IMR-90 (cell line): ENCODE measurements at regions not wholly inside any gene's neighbourhood (a gene's known extent, or its start where the extent isn't known, plus 50 kb on each side); places are given as distances from the start of the nearest gene placed in this dataset.

Experiments used
- ATAC-seq: fragments of 200-7000 bp; cut with Tn5 transposase; 2 replicates; pipeline ENCODE4 v1.9.1; 2020; ENCODE audit warnings: low read depth, mild to moderate bottlenecking, moderate library complexity
- BruUV-seq: library from RNA; stranded (reverse); fragments of 400-500 nt; replicated peaks from 2 replicates; lab custom pipeline; 2021; lab: Mats Ljungman, UMichigan
- CTCF ChIA-PET: fragments of 300-600 bp; formaldehyde crosslinking; extraction: SDS; loops from one replicate; lab custom pipeline; 2021; ENCODE audit warnings: antibody characterized with exemption; lab: Yijun Ruan, JAX
- POLR2A ChIA-PET: fragments of 300-600 bp; sonication (Branson Sonifier 250); formaldehyde crosslinking; loops from one replicate; lab custom pipeline; 2022; ENCODE audit warnings: antibody characterized with exemption; ENCODE audit not compliant: unreplicated experiment; lab: Charles Lee
- DNase-seq: peaks from one replicate; pipeline ENCODE4 v3.0.0; 2013
- H2AFZ ChIP-seq: replicated peaks from 2 replicates; pipeline ENCODE3; 2013; ENCODE audit warnings: low read length, mild to moderate bottlenecking; ENCODE audit not compliant: poor library complexity
- H2AK5ac ChIP-seq: 2 replicates; pipeline ENCODE4 v1.6.1; 2013; ENCODE audit warnings: low read depth, low read length, inconsistent platforms
- H2AK9ac ChIP-seq: replicated peaks from 2 replicates; pipeline ENCODE3; 2013; ENCODE audit warnings: mild to moderate bottlenecking, low read depth, low read length, moderate library complexity; ENCODE audit not compliant: poor library complexity
- H2BK120ac ChIP-seq: 2 replicates; pipeline ENCODE4 v1.6.1; 2013; ENCODE audit warnings: low read depth, low read length, inconsistent platforms
- H2BK15ac ChIP-seq: 3 replicates; pipeline ENCODE4 v1.6.1; 2013; ENCODE audit warnings: low read depth, low read length, inconsistent platforms
- H2BK20ac ChIP-seq: 2 replicates; pipeline ENCODE4 v1.6.1; 2013; ENCODE audit warnings: low read depth, mild to moderate bottlenecking, inconsistent platforms, low read length, moderate library complexity
- H2BK5ac ChIP-seq: 2 replicates; pipeline ENCODE4 v1.6.1; 2013; ENCODE audit warnings: mild to moderate bottlenecking, low read depth, low read length, inconsistent platforms; ENCODE audit not compliant: poor library complexity, severe bottlenecking
- H3K14ac ChIP-seq: replicated peaks from 2 replicates; pipeline ENCODE4 v1.6.1; 2013; ENCODE audit warnings: low read depth, low read length, inconsistent platforms
- H3K18ac ChIP-seq: 2 replicates; pipeline ENCODE4 v1.6.1; 2013; ENCODE audit warnings: low read depth, low read length, control low read depth
- H3K23ac ChIP-seq: 2 replicates; pipeline ENCODE4 v1.6.1; 2013; ENCODE audit warnings: low read depth, low read length, inconsistent platforms
- H3K27ac ChIP-seq: 2 replicates; pipeline ENCODE4 v1.5.1; 2013; ENCODE audit warnings: mild to moderate bottlenecking, control low read depth, low read length; ENCODE audit not compliant: insufficient read depth
- H3K27me3 ChIP-seq: 2 replicates; pipeline ENCODE4 v1.6.1; 2013; ENCODE audit warnings: low read length; ENCODE audit not compliant: control insufficient read depth, insufficient read depth
- H3K36me3 ChIP-seq: 2 replicates; pipeline ENCODE4 v1.6.1; 2013; ENCODE audit warnings: low read length, mixed read lengths; ENCODE audit not compliant: control insufficient read depth, insufficient read depth
- H3K4ac ChIP-seq: 2 replicates; pipeline ENCODE4 v1.6.1; 2013; ENCODE audit warnings: low read depth, low read length, inconsistent platforms
- H3K4me1 ChIP-seq: 2 replicates; pipeline ENCODE4 v1.6.1; 2013; ENCODE audit warnings: low read length, mixed read lengths; ENCODE audit not compliant: control insufficient read depth, insufficient read depth
- H3K4me2 ChIP-seq: 2 replicates; pipeline ENCODE4 v1.6.1; 2013; ENCODE audit warnings: low read depth, mild to moderate bottlenecking, control low read depth, low read length, moderate library complexity
- H3K4me3 ChIP-seq: 2 replicates; pipeline ENCODE4 v1.5.1; 2013; ENCODE audit warnings: low read depth, mild to moderate bottlenecking, control low read depth, low read length, moderate library complexity; ENCODE audit not compliant: insufficient read depth
- H3K56ac ChIP-seq: 2 replicates; pipeline ENCODE4 v1.6.1; 2013; ENCODE audit warnings: low read length, inconsistent platforms; ENCODE audit not compliant: insufficient read depth; ENCODE audit errors: extremely low read depth
- H3K79me1 ChIP-seq, 2 experiments: 2 replicates each; pipeline ENCODE4 v1.6.1; 2013; ENCODE audit warnings: low read length in 2 of 2, inconsistent platforms in 1 of 2, low read depth in 1 of 2
- H3K9ac ChIP-seq: 2 replicates; pipeline ENCODE4 v1.6.1; 2013; ENCODE audit warnings: low read depth, low read length, control low read depth
- H3K9me1 ChIP-seq: 2 replicates; pipeline ENCODE4 v1.6.1; 2013; ENCODE audit warnings: low read length, inconsistent platforms; ENCODE audit not compliant: insufficient read depth
- H3K9me3 ChIP-seq: 2 replicates; pipeline ENCODE4 v1.6.1; 2013; ENCODE audit warnings: low read length; ENCODE audit not compliant: control insufficient read depth, insufficient read depth
- H4K20me1 ChIP-seq: 2 replicates; pipeline ENCODE4 v1.6.1; 2013; ENCODE audit warnings: low read length, inconsistent platforms; ENCODE audit not compliant: insufficient read depth
- H4K5ac ChIP-seq: 2 replicates; pipeline ENCODE4 v1.6.1; 2013; ENCODE audit warnings: mild to moderate bottlenecking, low read depth, low read length, control low read depth
- H4K8ac ChIP-seq, 2 experiments: 2 replicates each; pipeline ENCODE4 v1.6.1; 2013; ENCODE audit warnings: low read depth in 2 of 2, low read length in 2 of 2, control low read depth in 1 of 2, inconsistent platforms in 1 of 2
- H4K91ac ChIP-seq: 2 replicates; pipeline ENCODE4 v1.6.1; 2013; ENCODE audit warnings: low read depth, low read length, inconsistent platforms; ENCODE audit not compliant: insufficient read depth
- BHLHE40 ChIP-seq: fragments of 150-350 bp; IDR thresholded peaks from 2 replicates; pipeline ENCODE4 v1.6.1; 2016; ENCODE audit warnings: mild to moderate bottlenecking, low read depth, low read length
- CEBPB ChIP-seq: IDR thresholded peaks from 2 replicates; pipeline ENCODE4 v1.6.1; 2012; ENCODE audit warnings: low read depth, low read length, improper control_type of control experiment
- CHD1 ChIP-seq: IDR thresholded peaks from 2 replicates; pipeline ENCODE4 v1.6.1; 2012; ENCODE audit warnings: low read depth, low read length, improper control_type of control experiment
- CTCF ChIP-seq: conservative IDR thresholded peaks from 2 replicates; pipeline ENCODE4 v1.5.1; 2012; ENCODE audit warnings: mild to moderate bottlenecking, low read depth, low read length, improper control_type of control experiment
- FOS ChIP-seq: fragments of 150-350 bp; IDR thresholded peaks from 2 replicates; pipeline ENCODE4 v1.6.1; 2016; ENCODE audit warnings: low read depth, low read length
- MAFK ChIP-seq: IDR thresholded peaks from 2 replicates; pipeline ENCODE4 v1.6.1; 2012; ENCODE audit warnings: low read depth, low read length, improper control_type of control experiment
- MAZ ChIP-seq: IDR thresholded peaks from 2 replicates; pipeline ENCODE4 v1.6.1; 2012; ENCODE audit warnings: low read depth, mild to moderate bottlenecking, low read length, improper control_type of control experiment, moderate library complexity, borderline replicate concordance
- MXI1 ChIP-seq: IDR thresholded peaks from 2 replicates; pipeline ENCODE4 v1.6.1; 2012; ENCODE audit warnings: low read depth, mild to moderate bottlenecking, low read length, moderate library complexity, borderline replicate concordance
- NFE2L2 ChIP-seq: fragments of 150-350 bp; IDR thresholded peaks from 2 replicates; pipeline ENCODE4 v1.6.1; 2016; ENCODE audit warnings: low read depth, mild to moderate bottlenecking, low read length
- POLR2A ChIP-seq: IDR thresholded peaks from 2 replicates; pipeline ENCODE4 v1.6.1; 2012; ENCODE audit warnings: mild to moderate bottlenecking, low read depth, low read length
- RAD21 ChIP-seq: IDR thresholded peaks from 2 replicates; pipeline ENCODE4 v1.6.1; 2012; ENCODE audit warnings: low read length, improper control_type of control experiment
- RCOR1 ChIP-seq: IDR thresholded peaks from 2 replicates; pipeline ENCODE4 v1.6.1; 2012; ENCODE audit warnings: mild to moderate bottlenecking, low read length, improper control_type of control experiment; ENCODE audit not compliant: insufficient replicate concordance
- RFX5 ChIP-seq: IDR thresholded peaks from 2 replicates; pipeline ENCODE4 v1.8.0; 2012; ENCODE audit warnings: low read depth, mild to moderate bottlenecking, low read length, moderate library complexity
- SMC3 ChIP-seq: fragments of 150-350 bp; IDR thresholded peaks from 2 replicates; pipeline ENCODE4 v1.6.1; 2016; ENCODE audit warnings: low read depth, mild to moderate bottlenecking, antibody characterized with exemption, low read length, moderate library complexity
- USF2 ChIP-seq: fragments of 150-350 bp; IDR thresholded peaks from 2 replicates; pipeline ENCODE4 v1.6.1; 2017; ENCODE audit warnings: mild to moderate bottlenecking, antibody characterized with exemption, low read length, low read depth
- WGBS, 2 experiments: methylation state at CpG; one replicate each; pipeline versions ENCODE4 v1.1.5 to v1.1.7; 2013; ENCODE audit warnings: missing lambda C conversion rate in 2 of 2; ENCODE audit not compliant: insufficient read length in 1 of 2; ENCODE audit errors: extremely low coverage in 2 of 2; 5-methylcytosine and 5-hydroxymethylcytosine counted together
- dilution Hi-C: fragments of 300-500 bp; cut with HindIII; formaldehyde crosslinking; loops from one replicate; pipeline ENCODE4 v1.14.3; 2018; ENCODE audit warnings: low sequenced_read_pairs; ENCODE audit not compliant: unreplicated experiment
- in situ Hi-C: fragments of 300-500 bp; cut with MboI; formaldehyde crosslinking; loops from 3 replicates; pipeline ENCODE4 v1.14.3; 2019; ENCODE audit warnings: low sequenced_read_pairs, inconsistent platforms, mixed read lengths
- intact Hi-C: fragments of 100-400 bp; cut with micrococcal nuclease; formaldehyde crosslinking; loops from 2 replicates; pipeline ENCODE4 v1.10.0; 2022
- TF ChIP-seq, protein P1 (sequence below): fragments of 150-350 bp; IDR thresholded peaks from 2 replicates; pipeline ENCODE4 v1.6.1; 2016; ENCODE audit warnings: low read depth, mild to moderate bottlenecking, low read length, moderate library complexity, borderline replicate concordance

DNA sequence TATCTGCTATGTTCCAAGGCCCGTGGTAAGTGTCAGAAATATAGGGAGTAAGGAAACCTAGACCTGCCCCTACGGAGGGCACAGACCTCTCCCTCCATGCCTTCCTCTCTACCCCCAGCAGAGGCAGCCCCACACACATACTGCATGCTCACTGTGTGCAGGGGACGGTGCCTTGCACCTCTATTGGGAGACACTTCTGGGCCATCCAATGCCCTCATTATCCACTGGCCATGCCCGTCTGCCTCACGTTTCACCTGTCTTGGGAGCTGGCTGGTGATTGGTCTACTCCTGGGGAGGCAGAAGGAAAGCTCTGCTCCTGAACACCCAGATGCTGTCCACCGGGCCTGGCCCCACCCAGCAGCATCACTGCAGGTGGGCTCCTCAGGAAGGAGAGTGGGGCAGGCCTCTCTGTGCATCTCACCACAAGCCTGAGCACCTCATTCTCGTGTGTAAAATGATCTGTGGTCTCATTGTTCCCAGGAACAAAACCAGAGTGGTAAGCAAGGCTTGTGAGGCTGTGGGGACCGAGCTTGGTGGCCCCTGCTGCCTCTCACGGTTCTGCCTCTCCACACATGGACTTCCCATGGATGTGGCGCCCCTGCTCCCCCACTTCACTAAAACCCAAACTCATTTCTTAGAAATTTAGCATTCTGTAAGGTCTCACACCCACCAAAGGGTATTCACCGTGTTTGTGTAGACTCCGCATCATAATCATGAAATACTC is 312.5 kb upstream of the HS6ST1 start:
- Histone ChIP-seq H3K4ac (no peak overlapping the region), H2AK5ac (no peak overlapping the region), H2AFZ (no peak overlapping the region), H3K27ac (no peak overlapping the region), H3K18ac (no peak overlapping the region), H3K14ac (no peak overlapping the region), H4K91ac (no peak overlapping the region), H3K4me1 (no peaks in the 10 kb centered on the region), H3K9me1 (no peaks in the 10 kb centered on the region), H3K4me2 (no peak overlapping the region), H3K4me3 (no peak overlapping the region), H3K79me1 (no peaks in the 10 kb centered on the region), H3K23ac (no peak overlapping the region), H3K36me3 (no peaks in the 10 kb centered on the region), H3K9ac (no peak overlapping the region), H4K5ac (no peak overlapping the region), H3K56ac (no peak overlapping the region), H2BK20ac (no peak overlapping the region), H2BK120ac (no peak overlapping the region), H3K27me3 (peaks cover 3% of the 10 kb centered on the region), H2BK5ac (no peak overlapping the region), H4K20me1 (no peaks in the 10 kb centered on the region), H4K8ac (no peak overlapping the region), H3K9me3 (no peaks in the 10 kb centered on the region), H2AK9ac (no peak overlapping the region), H2BK15ac (no peak overlapping the region)
- CTCF ChIA-PET, result no interaction called here
- intact Hi-C loops (no loop called here), in situ Hi-C loops (no loop called here), dilution Hi-C loops (no loop called here)
- TF ChIP-seq RCOR1, result no peak
- no peak for TF ChIP-seq USF2
- no peak for TF ChIP-seq POLR2A
- no peak for TF ChIP-seq NFE2L2
- TF ChIP-seq MXI1, result no peak
- no peak for TF ChIP-seq SMC3
- no peak for TF ChIP-seq CTCF
- TF ChIP-seq MAFK, result no peak
- no peak for TF ChIP-seq MAZ
- no peak for TF ChIP-seq FOS
- no peak for TF ChIP-seq BHLHE40
- TF ChIP-seq, protein P1, sequence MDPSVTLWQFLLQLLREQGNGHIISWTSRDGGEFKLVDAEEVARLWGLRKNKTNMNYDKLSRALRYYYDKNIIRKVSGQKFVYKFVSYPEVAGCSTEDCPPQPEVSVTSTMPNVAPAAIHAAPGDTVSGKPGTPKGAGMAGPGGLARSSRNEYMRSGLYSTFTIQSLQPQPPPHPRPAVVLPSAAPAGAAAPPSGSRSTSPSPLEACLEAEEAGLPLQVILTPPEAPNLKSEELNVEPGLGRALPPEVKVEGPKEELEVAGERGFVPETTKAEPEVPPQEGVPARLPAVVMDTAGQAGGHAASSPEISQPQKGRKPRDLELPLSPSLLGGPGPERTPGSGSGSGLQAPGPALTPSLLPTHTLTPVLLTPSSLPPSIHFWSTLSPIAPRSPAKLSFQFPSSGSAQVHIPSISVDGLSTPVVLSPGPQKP, result no peak
- no peak for TF ChIP-seq CHD1
- TF ChIP-seq RAD21, result no peak
- no peak for TF ChIP-seq CEBPB
- no peak for TF ChIP-seq RFX5
- POLR2A ChIA-PET, result no interaction called here
- no peak for ATAC-seq
- no CpG with 5 or more reads among the region's 12 CpGs for WGBS, 2 experiments
- BruUV-seq, result no TSS peak
- DNase-seq, result no peak
